Panc1 (cell line): ENCODE measurements at regions not wholly inside any gene's neighbourhood (a gene's known extent, or its start where the extent isn't known, plus 50 kb on each side); places are given as distances from the start of the nearest gene placed in this dataset.

Experiments used
- ATAC-seq: fragments of 200-7000 bp; cut with Tn5 transposase; 2 replicates; pipeline ENCODE4 v1.9.1; 2020; ENCODE audit warnings: mild to moderate bottlenecking, moderate library complexity
- BruUV-seq: library from RNA; stranded (reverse); fragments of 400-500 nt; replicated peaks from 2 replicates; lab custom pipeline; 2021; lab: Mats Ljungman, UMichigan
- CTCF ChIA-PET: fragments of 300-600 bp; sonication (Branson Sonifier 250); formaldehyde crosslinking; loops from one replicate; lab custom pipeline; 2022; ENCODE audit warnings: antibody characterized with exemption; lab: Charles Lee
- POLR2A ChIA-PET: fragments of 300-600 bp; sonication (Branson Sonifier 250); formaldehyde crosslinking; loops from one replicate; lab custom pipeline; 2022; ENCODE audit warnings: antibody characterized with exemption; lab: Charles Lee
- DNase-seq: peaks from one replicate; pipeline ENCODE4 v3.0.0-alpha.2; 2010; ENCODE audit warnings: low read depth, low spot score
- H3K27ac ChIP-seq: 2 replicates; pipeline ENCODE4 v1.5.1; 2011; ENCODE audit warnings: mild to moderate bottlenecking, low read length, inconsistent platforms
- H3K27me3 ChIP-seq: fragments of 200-500 bp; sonication (Bioruptor generic); 2 replicates; pipeline ENCODE4 v1.6.0; 2014; ENCODE audit warnings: low read length, inconsistent platforms; ENCODE audit not compliant: control insufficient read depth, insufficient read depth
- H3K36me3 ChIP-seq: fragments of 200-500 bp; sonication (Bioruptor generic); 2 replicates; pipeline ENCODE4 v1.5.1; 2014; ENCODE audit warnings: inconsistent platforms, mild to moderate bottlenecking, low read length, moderate library complexity; ENCODE audit not compliant: control insufficient read depth, insufficient read depth
- H3K4me1 ChIP-seq: 2 replicates; pipeline ENCODE4 v1.5.1; 2011; ENCODE audit warnings: inconsistent platforms, mild to moderate bottlenecking, low read length, moderate library complexity; ENCODE audit not compliant: control insufficient read depth, insufficient read depth
- H3K4me3 ChIP-seq, 2 experiments: 2 replicates each; pipeline ENCODE4 v1.5.1; 2011 to 2012; ENCODE audit warnings: low read depth in 2 of 2, low read length in 2 of 2, mild to moderate bottlenecking in 2 of 2, inconsistent platforms in 1 of 2, moderate library complexity in 1 of 2
- H3K9me3 ChIP-seq: fragments of 200-500 bp; sonication (Bioruptor generic); 2 replicates; pipeline ENCODE4 v1.5.1; 2014; ENCODE audit warnings: low read depth, mild to moderate bottlenecking, inconsistent platforms, low read length, moderate library complexity; ENCODE audit not compliant: control insufficient read depth, insufficient read depth
- POLR2AphosphoS5 ChIP-seq: IDR thresholded peaks from 2 replicates; pipeline ENCODE4 v1.6.1; 2012; ENCODE audit warnings: mild to moderate bottlenecking, low read depth, low read length, moderate library complexity
- SIN3A ChIP-seq: IDR thresholded peaks from 2 replicates; pipeline ENCODE4 v1.6.1; 2012; ENCODE audit warnings: low read depth, mild to moderate bottlenecking, low read length, moderate library complexity, borderline replicate concordance; ENCODE audit not compliant: insufficient read depth
- TCF7L2 ChIP-seq: IDR thresholded peaks from 2 replicates; pipeline ENCODE4 v1.6.1; 2011; ENCODE audit warnings: mild to moderate bottlenecking, low read depth, low read length, inconsistent platforms
- in situ Hi-C: cut with HindIII; loops from 2 replicates; pipeline ENCODE4 v1.10.0; 2016; ENCODE audit warnings: low sequenced_read_pairs, low pct_unique_long_range_greater_than_20kb
- intact Hi-C: fragments of 100-400 bp; cut with micrococcal nuclease; formaldehyde crosslinking; loops from one replicate; pipeline ENCODE4 v1.10.0; 2022; ENCODE audit not compliant: unreplicated experiment
- TF ChIP-seq, protein P1 (sequence below): fragments of 450-650 bp; IDR thresholded peaks from 2 replicates; pipeline ENCODE4 v1.5.1; 2017; ENCODE audit warnings: mild to moderate bottlenecking
- TF ChIP-seq, protein P2 (sequence below), 2 experiments: IDR thresholded peaks; 2 replicates each; pipeline ENCODE4 v1.6.1; 2011 to 2012; ENCODE audit warnings: low read depth in 2 of 2, control low read depth in 1 of 2, low read length in 1 of 2, mild to moderate bottlenecking in 1 of 2, moderate library complexity in 1 of 2; ENCODE audit not compliant: insufficient read depth in 1 of 2

DNA sequence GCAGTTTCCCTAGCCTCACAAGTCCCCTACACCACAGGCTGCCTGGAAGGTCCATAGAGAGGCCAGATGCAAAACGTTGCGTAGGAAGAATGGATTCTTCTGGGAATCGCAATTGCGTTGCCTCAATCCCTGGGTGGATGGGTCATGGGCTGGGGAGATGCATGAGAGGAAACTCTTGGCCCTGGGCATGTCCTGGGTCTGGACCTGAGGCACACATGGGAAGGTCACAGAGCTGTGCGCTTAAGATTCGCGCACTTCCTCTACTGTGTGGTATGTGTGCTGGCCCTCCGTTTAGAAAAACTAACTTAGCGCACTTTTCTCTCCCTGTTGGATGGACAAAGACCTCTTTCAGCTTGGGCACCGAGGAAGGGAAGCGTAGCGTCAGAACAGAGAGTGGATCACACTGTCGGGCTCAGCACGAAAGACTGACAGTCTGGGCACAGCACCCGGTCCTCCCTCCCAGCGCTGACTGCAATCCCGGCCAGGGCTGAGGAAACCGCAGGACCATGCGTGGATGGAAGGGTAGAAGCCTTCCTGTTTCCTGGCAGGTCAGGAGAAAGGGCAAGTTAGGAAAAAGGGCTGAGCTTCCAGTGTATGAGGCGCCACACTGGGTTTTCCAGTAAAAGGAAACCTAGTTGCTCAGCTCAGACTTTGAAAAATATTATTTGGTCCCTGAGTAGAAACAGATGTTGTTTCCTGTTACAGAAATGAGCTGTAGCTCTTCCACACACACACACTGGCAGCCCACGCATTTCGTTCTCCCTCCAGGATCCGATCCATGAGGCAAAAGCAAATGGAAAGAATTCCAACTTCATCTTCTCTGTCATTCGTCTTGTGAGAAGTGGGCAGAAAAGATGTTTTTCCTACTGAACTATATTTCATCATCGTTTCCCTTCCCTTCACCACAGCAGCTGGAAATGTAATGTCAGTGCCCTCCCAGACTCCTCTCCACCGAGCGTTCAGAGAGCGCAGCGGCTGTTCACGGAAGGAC is 86.0 kb downstream of the ING1 start:
- BruUV-seq = no TSS peak
- ATAC-seq (no peak), DNase-seq (no peak)
- TF ChIP-seq, protein P1, sequence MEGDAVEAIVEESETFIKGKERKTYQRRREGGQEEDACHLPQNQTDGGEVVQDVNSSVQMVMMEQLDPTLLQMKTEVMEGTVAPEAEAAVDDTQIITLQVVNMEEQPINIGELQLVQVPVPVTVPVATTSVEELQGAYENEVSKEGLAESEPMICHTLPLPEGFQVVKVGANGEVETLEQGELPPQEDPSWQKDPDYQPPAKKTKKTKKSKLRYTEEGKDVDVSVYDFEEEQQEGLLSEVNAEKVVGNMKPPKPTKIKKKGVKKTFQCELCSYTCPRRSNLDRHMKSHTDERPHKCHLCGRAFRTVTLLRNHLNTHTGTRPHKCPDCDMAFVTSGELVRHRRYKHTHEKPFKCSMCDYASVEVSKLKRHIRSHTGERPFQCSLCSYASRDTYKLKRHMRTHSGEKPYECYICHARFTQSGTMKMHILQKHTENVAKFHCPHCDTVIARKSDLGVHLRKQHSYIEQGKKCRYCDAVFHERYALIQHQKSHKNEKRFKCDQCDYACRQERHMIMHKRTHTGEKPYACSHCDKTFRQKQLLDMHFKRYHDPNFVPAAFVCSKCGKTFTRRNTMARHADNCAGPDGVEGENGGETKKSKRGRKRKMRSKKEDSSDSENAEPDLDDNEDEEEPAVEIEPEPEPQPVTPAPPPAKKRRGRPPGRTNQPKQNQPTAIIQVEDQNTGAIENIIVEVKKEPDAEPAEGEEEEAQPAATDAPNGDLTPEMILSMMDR = no peak
- TF ChIP-seq, protein P2, sequence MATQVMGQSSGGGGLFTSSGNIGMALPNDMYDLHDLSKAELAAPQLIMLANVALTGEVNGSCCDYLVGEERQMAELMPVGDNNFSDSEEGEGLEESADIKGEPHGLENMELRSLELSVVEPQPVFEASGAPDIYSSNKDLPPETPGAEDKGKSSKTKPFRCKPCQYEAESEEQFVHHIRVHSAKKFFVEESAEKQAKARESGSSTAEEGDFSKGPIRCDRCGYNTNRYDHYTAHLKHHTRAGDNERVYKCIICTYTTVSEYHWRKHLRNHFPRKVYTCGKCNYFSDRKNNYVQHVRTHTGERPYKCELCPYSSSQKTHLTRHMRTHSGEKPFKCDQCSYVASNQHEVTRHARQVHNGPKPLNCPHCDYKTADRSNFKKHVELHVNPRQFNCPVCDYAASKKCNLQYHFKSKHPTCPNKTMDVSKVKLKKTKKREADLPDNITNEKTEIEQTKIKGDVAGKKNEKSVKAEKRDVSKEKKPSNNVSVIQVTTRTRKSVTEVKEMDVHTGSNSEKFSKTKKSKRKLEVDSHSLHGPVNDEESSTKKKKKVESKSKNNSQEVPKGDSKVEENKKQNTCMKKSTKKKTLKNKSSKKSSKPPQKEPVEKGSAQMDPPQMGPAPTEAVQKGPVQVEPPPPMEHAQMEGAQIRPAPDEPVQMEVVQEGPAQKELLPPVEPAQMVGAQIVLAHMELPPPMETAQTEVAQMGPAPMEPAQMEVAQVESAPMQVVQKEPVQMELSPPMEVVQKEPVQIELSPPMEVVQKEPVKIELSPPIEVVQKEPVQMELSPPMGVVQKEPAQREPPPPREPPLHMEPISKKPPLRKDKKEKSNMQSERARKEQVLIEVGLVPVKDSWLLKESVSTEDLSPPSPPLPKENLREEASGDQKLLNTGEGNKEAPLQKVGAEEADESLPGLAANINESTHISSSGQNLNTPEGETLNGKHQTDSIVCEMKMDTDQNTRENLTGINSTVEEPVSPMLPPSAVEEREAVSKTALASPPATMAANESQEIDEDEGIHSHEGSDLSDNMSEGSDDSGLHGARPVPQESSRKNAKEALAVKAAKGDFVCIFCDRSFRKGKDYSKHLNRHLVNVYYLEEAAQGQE (IDR thresholded peaks at IDR 0.05; ENCODE audit: insufficient read depth in 1 of 2, low read depth in 2 of 2, low read length in 1 of 2) = no peak
- TF ChIP-seq SIN3A (no peak), TCF7L2 (no peak), POLR2AphosphoS5 (no peak)
- Histone ChIP-seq H3K4me1 (no peaks in the 10 kb centered on the region), H3K9me3 (no peaks in the 10 kb centered on the region), H3K4me3 (no peak overlapping the region), H3K27ac (no peak overlapping the region), H3K36me3 (no peaks in the 10 kb centered on the region), H3K27me3 (no peaks in the 10 kb centered on the region)
- ChIA-PET CTCF (no interaction called here), POLR2A (no interaction called here)
- intact Hi-C loops = no loop called here
- in situ Hi-C loops = no loop called here

DNA sequence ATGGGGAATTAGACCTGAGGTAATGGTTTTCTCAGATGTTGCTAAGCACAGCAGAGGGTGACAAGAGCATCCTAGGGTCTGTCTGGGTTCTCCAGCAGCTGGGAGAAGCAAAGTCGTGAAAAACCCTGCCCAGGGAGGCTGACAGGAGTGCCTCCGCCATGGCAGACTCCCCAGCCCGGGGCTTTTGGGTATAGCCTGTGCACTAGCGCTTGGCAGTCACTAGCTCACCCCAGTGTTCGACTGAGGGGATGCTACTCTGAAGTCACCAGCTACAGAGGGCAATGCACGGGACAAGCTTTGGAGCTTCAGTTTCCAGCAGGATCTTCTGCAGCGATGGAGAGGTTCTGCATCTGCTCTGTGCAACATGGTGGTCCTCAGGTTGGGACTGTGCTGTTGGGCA is 87.5 kb downstream of the ING1 start:
- DNase-seq = no peak
- BruUV-seq = no TSS peak
- no peaks in the 10 kb centered on the region for H3K4me1 ChIP-seq
- no peaks in the 10 kb centered on the region for H3K27me3 ChIP-seq
- in situ Hi-C loops = no loop called here
- intact Hi-C loops = no loop called here
- no peak overlapping the region for H3K27ac ChIP-seq
- no peak overlapping the region for H3K4me3 ChIP-seq
- ChIA-PET POLR2A (no interaction called here), CTCF (no interaction called here)
- no peaks in the 10 kb centered on the region for H3K9me3 ChIP-seq
- no peak for ATAC-seq
- H3K36me3 ChIP-seq = no peaks in the 10 kb centered on the region
- TF ChIP-seq, protein P2 (IDR thresholded peaks at IDR 0.05; ENCODE audit: insufficient read depth in 1 of 2, low read depth in 2 of 2, low read length in 1 of 2) = no peak
- TF ChIP-seq TCF7L2 (no peak), SIN3A (no peak), POLR2AphosphoS5 (no peak)
- TF ChIP-seq, protein P1 = no peak
